Astrocyte of the hippocampus (primary cell): ENCODE measurements at regions not wholly inside any gene's neighbourhood (a gene's known extent, or its start where the extent isn't known, plus 50 kb on each side); places are given as distances from the start of the nearest gene placed in this dataset.

Source experiments
- DNase-seq: peaks from one replicate; pipeline ENCODE4 v3.0.0; 2011; ENCODE audit warnings: low read depth, low spot score

- DNase-seq: no peak
These were observed 129.0 kb upstream of the NEO1 start for GRCh38 chr15:72923289-72923688.

DNA sequence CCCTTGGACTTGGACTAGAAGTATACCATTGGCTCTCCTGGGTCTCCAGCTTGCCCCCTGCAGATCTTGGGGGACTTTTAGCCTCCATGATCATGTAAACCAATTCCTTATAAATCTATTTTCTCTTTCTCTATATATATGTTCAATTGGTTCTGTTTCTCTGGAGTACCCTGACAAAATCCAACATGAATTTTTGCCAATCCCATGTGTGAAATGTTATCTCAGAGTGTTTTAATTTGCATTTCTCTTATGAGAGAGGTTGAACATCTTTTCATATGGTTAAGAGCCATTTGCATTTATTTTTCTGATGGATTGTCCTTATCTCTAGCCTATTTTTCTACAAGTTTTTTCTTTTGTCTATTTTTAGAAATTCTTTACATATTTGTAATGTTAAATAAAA lies 131.7 kb upstream of the NEO1 start:
- DNase-seq: no peak

- peak; percentile 16 for DNase-seq
These were observed 132.3 kb upstream of the NEO1 start for GRCh38 chr15:72919936-72920465.

DNA sequence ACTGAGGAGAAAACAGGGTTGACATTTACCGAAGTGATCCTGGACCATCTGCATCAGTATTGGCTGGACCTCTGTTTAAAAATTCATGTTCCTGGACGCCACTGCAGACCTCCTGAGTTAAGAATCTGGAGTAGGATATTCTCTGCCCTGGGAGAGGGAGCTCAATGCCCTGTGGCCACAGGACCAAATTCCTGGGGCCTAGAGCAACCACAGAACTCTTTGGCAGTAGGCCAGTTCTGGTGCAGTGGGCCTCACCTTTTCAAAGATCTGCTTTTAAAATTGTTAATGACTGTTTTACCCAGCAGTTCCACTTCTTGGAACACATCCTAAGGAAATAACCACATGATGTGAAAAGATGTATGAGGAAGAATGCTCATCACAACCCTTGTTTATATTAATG lies 133.3 kb upstream of the ADPGK start:
- peak; percentile 85 for DNase-seq

GRCh38 chr15:72916378-72916777 lies 132.8 kb upstream of the ADPGK start:
- DNase-seq: no peak

GRCh38 chr15:72915843-72916242 lies 132.3 kb upstream of the ADPGK start:
- no peak for DNase-seq

GRCh38 chr15:72912996-72913395 lies 129.4 kb upstream of the ADPGK start:
- DNase-seq: no peak

DNA sequence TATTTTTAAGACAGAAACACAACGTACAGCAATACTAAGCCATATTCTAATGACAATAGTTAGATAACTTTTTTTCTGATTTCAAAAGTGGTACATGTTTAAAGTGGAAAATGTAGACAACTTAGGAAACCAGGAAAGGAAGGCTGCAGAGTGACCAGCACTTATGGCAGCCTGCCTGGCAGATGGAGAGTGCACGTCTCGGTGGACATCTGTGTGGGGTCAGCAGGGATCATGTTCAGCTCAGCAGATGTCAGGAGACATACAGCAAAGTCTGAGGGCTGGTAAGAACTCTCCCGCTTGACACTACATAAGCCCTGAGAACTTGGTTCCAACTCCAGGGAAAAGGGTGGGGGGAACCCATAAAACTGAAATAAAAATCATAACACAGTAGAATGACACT lies 128.6 kb upstream of the ADPGK start:
- DNase-seq: no peak

GRCh38 chr15:72911626-72912025 lies 128.1 kb upstream of the ADPGK start:
- no peak for DNase-seq

DNA sequence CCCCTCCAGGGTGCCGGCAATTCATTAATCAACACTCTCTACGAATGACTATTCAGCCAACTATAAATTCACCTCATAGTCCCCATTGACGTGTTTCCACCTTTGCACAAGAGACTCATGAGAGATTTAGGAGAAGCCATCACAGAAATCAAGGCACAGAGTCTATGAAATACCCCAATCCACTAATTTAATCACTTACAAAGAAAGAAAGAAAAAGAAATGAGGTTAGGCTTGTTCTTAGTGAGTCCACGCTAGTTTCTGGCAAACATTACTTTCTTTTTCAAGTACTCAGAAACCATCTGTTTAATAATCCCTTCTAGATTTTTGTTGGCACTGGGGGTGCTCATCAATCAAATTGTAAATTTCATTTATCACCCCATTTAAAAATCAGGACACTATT lies 125.2 kb upstream of the ADPGK start:
- DNase-seq: no peak

DNA sequence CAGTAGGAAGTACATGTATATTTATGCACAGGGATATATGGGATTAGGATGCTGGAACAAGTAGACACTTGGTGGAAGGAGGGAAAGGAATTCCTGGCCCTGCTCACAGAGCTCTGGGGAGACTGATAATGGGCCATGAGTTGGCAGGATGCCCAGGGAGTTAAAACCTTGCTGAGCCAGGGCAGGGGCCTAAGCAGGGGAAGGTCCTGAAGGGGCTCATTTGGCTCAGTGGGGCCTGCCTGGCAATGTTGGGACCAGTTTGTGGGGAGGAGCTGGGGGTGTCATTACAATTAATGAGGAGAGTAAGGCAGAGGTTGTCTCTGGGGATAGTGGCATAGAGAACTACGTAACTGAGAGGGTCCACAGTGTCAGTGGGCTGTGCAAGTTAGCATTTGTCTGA lies 124.2 kb upstream of the ADPGK start:
- peak; percentile 26 for DNase-seq

DNA sequence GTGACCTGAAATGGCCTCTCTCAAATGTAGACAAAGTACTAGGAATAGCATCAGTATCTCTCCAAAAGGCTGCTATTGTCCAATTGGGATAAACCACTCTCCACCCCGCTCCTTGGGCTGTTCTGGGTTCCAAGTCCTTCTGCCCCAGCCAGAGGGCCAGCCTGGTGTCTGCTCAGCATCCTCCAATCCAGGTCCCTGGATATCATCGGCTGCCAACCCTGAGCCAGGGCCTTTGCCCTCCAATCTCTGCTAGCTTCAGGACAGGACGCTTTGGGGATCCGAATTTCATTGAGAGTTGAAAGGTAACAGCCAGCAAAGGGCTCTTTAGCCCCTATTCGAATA lies 119.3 kb upstream of the ADPGK start:
- no peak for DNase-seq

- peak; percentile 51 for DNase-seq
These were observed 118.8 kb upstream of the ADPGK start for GRCh38 chr15:72902245-72902918.

DNA sequence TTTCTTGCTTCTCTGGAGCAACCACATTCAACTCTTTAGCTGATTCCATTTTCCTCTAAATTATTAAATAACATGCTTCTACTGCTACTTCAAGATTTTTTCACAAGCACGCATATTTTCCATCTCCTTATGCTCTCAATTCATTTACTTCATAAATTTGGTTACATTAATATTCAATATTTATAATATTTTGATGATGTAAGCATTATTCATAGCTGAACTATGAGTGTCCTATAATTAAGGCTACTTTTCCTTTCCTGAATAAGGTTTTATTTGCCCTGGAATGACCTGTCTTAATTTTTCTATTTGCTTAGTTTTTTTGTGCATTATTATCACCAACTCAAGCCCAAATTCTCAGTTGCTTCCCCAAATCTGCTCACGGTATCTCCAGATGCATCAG lies 109.4 kb upstream of the ADPGK start:
- DNase-seq: no peak

DNA sequence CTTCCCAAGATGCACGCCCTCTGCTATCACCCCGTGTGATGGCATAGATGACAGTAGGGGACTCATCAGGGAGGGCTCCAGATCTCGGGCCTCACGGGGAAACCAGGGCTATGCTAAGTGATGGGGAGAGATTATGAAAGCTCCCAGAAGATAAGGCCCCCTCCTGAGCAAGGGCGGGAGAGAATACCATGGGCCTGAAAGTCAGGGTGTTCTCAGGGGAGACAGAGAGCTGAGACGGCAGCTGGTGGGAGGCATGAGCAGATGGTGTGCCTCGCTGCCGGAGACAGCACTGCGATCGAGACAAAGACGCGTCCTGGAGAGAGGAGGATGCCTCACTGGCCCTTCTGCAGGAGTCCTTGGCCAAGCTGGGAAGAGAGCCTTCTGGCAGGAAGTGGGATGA lies 106.5 kb upstream of the ADPGK start:
- DNase-seq: no peak

- no peak for DNase-seq
These were observed 106.0 kb upstream of the ADPGK start for GRCh38 chr15:72889545-72889944.

DNA sequence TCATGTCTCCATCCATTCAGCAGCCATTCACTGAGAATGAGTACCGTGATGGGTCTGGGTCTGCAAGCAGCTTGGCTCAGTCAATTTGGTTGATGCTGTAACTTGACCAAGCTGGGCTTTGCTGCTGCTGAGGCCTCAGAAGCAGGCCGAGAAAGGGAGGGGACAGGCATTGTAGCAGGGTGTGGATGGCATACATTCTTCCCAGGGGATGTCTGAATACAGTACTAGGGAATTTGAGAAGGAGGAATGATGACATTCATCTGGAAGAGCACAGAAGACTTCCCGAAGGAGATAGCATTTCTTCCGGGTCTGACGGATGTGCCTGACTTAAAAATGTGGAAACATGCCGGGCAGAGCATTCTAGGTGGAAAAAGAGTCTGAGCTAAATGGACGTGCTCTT lies 105.3 kb upstream of the ADPGK start:
- DNase-seq: no peak

- DNase-seq: no peak
These were observed 104.7 kb upstream of the ADPGK start for GRCh38 chr15:72888211-72888610.

- no peak for DNase-seq
These were observed 103.8 kb upstream of the ADPGK start for GRCh38 chr15:72887376-72887775.

DNA sequence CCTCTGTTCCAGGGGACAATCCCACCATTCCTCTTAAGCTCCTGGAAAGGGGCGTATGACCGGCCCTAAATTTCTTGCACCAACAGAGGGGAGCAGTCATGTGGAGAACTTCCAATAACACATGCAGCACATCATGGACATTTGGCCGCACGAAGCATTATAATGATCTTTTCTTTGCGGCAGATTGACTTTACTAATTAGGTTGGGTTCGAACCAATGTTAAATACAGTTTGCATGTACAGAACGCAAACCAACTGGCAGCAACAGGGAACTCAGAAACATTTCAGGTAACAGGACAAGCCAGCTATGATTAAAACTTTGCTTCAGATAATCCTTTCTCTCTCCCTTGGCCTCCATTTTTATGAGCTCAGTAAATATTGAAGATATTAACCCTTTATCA lies 100.8 kb upstream of the ADPGK start:
- no peak for DNase-seq

GRCh38 chr15:72873379-72874233 lies 90.0 kb upstream of the ADPGK start:
- DNase-seq: no peak

GRCh38 chr15:72872066-72872845 lies 88.7 kb upstream of the ADPGK start:
- no peak for DNase-seq
